OCI-LY1 (cell line): ENCODE measurements at regions not wholly inside any gene's neighbourhood (a gene's known extent, or its start where the extent isn't known, plus 50 kb on each side); places are given as distances from the start of the nearest gene placed in this dataset.

Source experiments
- EZH2 ChIP-seq: fragments of 200-600 bp; sonication (generic), shearing (Covaris generic); IDR thresholded peaks from 2 replicates; pipeline ENCODE4 v1.8.0; 2017; ENCODE audit warnings: borderline replicate concordance, mixed run types, mild to moderate bottlenecking, antibody characterized with exemption, low read length, moderate library complexity, mixed read lengths
- TF ChIP-seq, protein P1 (sequence below): fragments of 200-600 bp; sonication (generic), shearing (Covaris generic); IDR thresholded peaks from 2 replicates; pipeline ENCODE4 v1.5.1; 2017; ENCODE audit warnings: mild to moderate bottlenecking, antibody characterized with exemption, low read length, moderate library complexity, mixed read lengths

DNA sequence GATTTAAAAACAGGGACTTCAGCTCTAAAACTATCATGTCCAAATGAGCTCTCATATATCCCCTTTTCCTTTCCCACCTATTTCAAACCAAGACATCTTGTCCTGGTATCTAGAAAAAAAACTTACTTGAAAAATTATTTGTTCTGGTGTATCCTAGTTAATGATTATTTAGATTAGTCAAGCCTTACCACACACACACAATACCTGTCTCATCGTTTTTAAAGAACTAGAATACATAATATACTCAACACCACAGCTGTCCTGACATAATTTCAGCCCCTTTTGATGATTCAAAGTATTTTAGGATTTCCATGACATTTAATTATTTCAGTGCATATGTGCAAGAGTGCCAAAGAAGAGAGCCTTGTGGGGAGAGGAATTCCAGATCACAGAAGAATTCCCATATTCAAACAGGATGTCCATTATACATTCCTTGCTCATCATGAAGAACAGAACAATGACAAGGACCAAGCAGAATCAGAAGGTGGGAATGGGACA lies 233.7 kb downstream of the SMARCA2 start:
- TF ChIP-seq, protein P1, sequence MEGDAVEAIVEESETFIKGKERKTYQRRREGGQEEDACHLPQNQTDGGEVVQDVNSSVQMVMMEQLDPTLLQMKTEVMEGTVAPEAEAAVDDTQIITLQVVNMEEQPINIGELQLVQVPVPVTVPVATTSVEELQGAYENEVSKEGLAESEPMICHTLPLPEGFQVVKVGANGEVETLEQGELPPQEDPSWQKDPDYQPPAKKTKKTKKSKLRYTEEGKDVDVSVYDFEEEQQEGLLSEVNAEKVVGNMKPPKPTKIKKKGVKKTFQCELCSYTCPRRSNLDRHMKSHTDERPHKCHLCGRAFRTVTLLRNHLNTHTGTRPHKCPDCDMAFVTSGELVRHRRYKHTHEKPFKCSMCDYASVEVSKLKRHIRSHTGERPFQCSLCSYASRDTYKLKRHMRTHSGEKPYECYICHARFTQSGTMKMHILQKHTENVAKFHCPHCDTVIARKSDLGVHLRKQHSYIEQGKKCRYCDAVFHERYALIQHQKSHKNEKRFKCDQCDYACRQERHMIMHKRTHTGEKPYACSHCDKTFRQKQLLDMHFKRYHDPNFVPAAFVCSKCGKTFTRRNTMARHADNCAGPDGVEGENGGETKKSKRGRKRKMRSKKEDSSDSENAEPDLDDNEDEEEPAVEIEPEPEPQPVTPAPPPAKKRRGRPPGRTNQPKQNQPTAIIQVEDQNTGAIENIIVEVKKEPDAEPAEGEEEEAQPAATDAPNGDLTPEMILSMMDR: no peak
- no peak for TF ChIP-seq EZH2
